GM21786 (cell line): ENCODE measurements at regions not wholly inside any gene's neighbourhood (a gene's known extent, or its start where the extent isn't known, plus 50 kb on each side); places are given as distances from the start of the nearest gene placed in this dataset.
"Not testable (repeated sequence)": the region's sequence is repeated elsewhere in the genome, so short reads cannot be mapped to it uniquely, and the experiment has no call there.

Experiments used
- ATAC-seq: cut with Tn5 transposase; IDR thresholded peaks from one replicate; pipeline ENCODE4 v1.9.1; 2021; ENCODE audit not compliant: unreplicated experiment

DNA sequence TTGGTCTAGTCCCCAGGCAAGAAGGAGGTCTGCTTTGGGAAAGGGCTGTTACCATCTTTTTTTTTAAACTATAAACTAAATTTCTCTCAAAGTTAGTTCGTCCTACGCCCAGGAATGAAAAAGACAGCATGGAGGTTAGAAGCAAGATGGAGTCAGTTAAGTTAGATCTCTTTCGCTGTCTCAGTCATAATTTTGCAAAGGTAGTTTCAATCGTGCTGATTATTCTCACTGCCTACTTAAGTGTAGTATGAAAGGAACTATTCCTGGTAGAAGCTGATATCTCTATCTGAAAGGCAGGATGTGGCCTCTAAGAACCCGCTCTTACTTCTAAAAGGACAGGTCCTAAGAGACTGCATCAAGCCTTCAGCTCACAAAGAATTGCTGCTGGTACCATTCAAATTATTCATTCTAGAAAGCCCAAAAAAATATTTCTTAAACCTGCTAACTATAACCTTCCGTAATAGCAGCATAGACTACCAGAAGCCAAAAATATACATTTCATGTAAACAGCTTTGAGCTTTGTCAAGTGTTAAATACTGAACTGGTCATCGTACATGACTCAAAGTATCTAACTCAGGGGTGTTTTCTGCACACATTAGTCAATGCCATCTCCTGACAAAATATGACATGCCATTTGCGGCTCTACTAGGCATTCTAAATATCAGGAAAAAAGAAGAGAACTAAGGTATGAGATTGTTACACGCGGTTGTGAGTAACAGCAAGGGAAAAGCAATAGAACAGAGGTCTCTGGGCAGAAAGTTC, 96.0 kb upstream of the CCDC80 start:
- no peak for ATAC-seq

DNA sequence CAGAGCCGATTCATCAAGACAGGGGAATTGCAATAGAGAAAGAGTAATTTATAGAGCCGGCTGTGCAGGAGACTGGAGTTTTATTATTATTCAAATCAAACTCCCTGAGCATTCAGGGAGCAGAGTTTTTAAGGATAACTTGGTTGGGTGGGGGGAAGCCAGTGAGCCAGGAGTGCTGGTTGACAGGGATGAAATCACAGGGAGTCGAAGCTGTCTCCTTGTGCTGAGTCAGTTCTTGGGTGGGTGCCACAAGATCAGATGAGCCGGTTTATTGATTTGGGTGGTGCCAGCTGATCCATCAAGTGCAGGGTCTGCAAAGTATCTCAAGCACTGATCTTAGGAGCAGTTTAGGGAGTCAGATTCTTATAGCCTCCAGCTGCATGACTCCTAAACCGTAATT, 95.4 kb upstream of the CCDC80 start:
- ATAC-seq: no peak

GRCh38 chr3:112735926-112736325, 95.0 kb upstream of the CCDC80 start:
- no peak for ATAC-seq

- ATAC-seq: peak; percentile 69
Observed at GRCh38 chr3:112734736-112735350, 93.9 kb upstream of the CCDC80 start.

- no peak for ATAC-seq
Observed at GRCh38 chr3:112734171-112734570, 93.2 kb upstream of the CCDC80 start.

DNA sequence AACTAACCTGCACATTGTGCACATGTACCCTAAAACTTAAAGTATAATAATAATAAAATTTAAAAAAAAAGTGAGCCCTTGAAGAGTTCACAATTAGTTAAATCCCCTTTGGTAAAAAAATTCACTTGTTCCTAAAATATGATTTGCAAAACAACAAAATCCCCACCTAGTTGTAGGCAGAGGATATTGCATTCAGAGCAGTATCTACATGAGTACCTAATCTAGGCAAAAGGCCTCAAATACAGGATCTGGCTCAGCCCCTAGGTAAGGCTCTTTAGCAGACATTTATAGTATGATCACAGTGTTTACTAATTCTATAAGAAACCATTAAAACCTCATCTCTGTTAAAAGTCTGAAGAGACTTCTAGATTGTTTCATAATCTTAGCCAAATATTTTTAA, 89.3 kb upstream of the CCDC80 start:
- ATAC-seq: no peak

DNA sequence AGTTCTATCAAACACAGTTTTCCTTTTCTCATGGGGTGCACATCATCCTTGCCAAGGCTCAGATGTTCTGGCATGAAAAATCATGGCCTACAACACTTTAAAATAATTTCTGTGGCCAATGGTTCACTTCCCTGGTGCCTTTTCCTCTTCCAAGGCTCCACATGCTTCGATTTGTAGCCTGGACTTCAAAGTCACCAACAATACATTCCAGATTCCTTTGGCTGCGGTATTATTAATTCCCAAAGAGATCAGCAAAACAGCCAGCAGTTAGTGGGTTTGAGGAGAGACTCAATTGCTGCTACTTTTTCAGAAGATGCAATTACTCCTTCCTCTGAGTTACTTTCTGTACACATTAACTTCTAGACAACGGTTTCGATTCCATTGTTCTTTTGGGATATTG, 80.3 kb upstream of the CCDC80 start:
- ATAC-seq: no peak

GRCh38 chr3:112718967-112719366, 78.0 kb upstream of the CCDC80 start:
- ATAC-seq: no peak

DNA sequence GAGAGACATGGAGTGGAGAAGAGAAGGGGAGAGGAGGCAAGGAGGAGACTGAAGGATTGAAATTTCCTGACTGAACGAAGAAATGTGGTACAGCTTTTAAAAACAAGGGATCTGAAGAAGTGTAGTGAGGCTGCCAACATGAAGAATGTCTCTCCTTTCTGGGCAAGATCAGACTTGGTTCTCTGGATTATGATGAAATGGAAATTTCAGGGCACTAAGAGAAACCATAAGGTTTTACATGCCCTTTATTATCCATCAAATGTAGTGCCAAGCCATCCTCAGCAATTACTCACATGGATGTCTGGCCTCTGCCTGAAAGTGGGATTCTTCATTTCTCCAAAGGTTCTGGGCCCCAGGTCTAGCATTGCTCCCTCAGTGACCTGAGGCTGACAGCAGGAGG, 77.6 kb upstream of the CCDC80 start:
- no peak for ATAC-seq

DNA sequence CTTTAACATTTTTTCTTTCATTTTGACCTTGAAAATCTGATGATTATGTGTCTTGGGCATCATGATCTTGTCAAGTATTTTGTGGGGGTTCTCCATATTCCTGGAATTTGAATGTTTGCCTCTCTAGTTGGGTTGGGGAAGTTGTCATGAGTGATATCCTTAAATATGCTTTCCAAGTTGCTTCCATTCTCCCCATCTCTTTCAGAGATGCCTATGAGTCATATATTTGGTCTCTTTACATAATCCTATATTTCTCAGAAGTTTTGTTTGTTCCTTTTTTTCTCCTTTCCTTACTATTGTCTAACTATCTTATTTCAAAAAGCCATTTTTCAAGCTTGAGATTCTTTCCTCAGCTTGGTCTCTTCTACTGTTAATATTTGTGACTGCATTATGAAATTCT, 69.0 kb upstream of the CCDC80 start:
- ATAC-seq: no peak

DNA sequence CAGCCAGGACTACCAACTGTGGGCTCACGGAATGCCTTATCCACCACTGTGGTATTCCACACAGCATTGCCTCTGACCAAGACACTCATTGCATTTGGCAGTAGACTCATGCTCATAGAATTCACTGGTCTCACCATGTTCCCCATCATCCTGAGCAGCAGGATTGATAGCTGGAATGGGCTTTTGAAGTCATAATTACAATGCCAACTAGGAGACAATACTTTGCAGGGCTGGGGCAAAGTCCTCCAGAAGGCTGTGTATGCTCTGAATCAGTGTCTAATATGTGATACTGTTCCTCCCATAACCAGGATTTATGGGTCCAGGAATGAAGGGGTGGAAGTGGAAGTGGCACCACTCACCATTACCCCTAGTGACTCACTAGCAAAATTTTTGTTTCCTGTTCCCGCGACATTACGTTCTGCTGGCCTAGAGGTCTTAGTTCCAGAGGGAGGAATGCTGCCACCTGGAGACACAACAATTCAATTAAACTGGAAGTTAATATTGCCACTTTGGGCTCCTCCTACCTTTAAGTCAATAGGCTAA, 58.6 kb upstream of the CCDC80 start:
- no peak for ATAC-seq

DNA sequence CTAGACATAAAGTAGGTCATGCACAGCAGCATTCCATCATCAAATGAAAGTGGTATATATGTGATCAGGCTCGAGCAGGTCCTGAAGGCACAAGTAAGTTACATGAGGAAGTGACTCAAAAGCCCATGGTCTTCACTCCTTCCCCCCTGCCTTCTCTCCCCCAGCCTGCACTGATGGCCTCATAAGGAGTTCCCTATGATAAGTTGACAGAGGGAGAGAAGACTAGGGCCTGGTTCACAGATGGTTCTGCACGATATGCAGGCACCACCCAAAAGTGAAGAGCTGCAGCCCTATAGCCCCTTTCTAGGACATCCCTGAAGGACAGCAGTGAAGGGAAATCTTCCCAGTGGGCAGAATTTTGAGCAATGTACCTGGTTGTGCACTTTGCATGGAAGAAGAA, 57.5 kb upstream of the CCDC80 start:
- ATAC-seq: not testable (repeated sequence)

DNA sequence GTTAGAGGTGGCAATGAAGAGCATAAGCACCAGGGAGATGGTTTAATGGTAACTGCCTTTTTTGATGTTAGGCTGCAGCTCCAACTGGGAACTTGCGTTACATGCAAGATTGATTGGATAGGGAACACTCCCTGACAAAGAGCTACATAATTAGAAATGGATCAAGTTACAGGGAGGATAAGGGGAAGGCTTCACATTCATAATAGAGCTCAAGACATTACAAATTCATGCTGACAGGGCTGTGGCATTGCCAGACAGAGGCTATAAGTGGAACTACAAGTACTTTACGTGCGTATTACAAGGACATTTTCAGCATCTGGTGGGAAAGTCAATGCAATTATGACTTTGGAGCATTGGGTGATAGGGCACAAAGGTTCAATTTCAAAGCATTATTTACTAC, 55.3 kb upstream of the CCDC80 start:
- not testable (repeated sequence) for ATAC-seq

- ATAC-seq: not testable (repeated sequence)
Observed at GRCh38 chr3:112695377-112696108, 54.6 kb upstream of the CCDC80 start.

DNA sequence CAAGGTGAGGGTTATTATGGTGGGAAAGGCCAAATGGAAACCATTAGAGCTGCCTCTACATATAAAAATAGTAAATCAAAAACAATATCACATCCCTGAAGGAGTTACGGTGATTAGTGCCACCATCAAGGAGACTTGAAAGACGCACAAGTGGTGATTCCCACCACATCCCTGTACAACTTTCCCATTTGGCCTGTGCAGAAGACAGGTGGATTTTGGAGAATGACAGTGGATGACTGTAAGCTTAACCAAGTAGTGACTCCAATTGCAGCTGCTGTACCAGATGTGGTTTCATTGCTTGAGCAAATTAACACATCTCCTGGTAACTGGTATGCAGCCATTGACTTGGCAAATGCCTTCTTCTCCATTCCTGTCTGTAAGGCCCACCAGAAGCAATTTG, 54.0 kb upstream of the CCDC80 start:
- ATAC-seq: not testable (repeated sequence)

DNA sequence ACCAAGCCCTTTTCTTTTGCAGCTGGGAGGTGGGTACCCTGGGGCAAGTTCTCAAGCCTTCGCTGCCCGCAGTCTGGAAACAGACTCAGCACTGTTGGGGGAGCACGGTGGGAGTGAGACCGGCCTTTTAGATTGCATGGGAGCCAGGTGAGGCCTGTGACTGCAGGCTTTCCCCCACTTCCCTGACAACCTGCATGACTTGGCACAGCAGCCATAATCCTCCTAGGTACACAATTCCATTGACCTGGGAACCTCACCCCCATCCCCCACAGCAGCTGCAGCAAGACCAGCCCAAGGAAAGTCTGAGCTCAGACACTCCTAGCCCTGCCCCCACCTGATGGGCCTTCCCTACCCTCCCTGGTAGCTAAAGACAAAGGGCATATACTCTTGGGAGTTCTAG, 52.2 kb upstream of the CCDC80 start:
- ATAC-seq: no peak
